HG02852 (cell line): ENCODE measurements at regions not wholly inside any gene's neighbourhood (a gene's known extent, or its start where the extent isn't known, plus 50 kb on each side); places are given as distances from the start of the nearest gene placed in this dataset.
"Not testable (repeated sequence)": the region's sequence is repeated elsewhere in the genome, so short reads cannot be mapped to it uniquely, and the experiment has no call there.

Experiments
- ATAC-seq: cut with Tn5 transposase; IDR thresholded peaks from one replicate; pipeline ENCODE4 v1.9.1; 2021; ENCODE audit warnings: mild to moderate bottlenecking, moderate library complexity; ENCODE audit not compliant: unreplicated experiment

- ATAC-seq: no peak
Observed at GRCh38 chr12:95358111-95359083, 115.6 kb upstream of the METAP2 start.

GRCh38 chr12:95365912-95366311, 108.0 kb upstream of the METAP2 start:
- ATAC-seq: no peak

- no peak for ATAC-seq
Observed at GRCh38 chr12:95368931-95369330, 105.0 kb upstream of the METAP2 start.

DNA sequence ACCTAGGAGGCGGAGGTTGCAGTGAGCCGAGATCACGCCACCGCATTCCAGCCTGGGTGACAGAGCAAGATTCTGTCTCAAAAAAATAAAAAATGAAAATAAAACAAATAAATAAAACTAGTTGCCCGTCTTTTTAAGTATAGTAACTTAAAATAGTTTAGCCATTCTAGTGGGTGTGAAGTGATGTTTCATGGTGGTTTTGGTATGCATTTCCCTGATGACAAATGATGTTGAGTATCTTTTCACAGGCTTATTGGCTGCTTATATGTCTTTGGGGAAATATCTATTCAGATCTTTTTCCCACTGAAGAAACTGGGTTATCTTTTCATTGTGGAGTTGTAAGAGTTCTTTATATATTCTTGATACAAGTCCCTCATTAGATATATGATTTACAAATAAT, 102.4 kb upstream of the METAP2 start:
- ATAC-seq: no peak

- ATAC-seq: not testable (repeated sequence)
Observed at GRCh38 chr12:95379481-95379880, 94.5 kb upstream of the METAP2 start.

DNA sequence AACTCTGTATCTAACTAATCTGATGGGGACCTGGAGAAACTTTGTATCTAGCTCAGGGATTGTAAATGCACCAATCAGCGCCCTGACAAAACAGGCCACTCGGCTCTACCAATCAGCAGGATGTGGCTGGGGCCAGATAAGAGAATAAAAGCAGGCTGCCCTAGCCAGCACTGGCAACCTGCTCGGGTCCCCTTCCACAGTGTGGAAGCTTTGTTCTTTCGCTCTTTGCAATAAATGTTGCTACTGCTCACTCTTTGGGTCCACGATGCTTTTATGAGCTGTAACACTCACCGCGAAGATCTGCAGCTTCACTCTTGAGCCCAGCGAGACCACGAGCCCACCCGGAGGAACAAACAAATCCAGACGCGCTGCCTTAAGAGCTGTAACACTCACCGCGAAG, 93.6 kb upstream of the METAP2 start:
- not testable (repeated sequence) for ATAC-seq

DNA sequence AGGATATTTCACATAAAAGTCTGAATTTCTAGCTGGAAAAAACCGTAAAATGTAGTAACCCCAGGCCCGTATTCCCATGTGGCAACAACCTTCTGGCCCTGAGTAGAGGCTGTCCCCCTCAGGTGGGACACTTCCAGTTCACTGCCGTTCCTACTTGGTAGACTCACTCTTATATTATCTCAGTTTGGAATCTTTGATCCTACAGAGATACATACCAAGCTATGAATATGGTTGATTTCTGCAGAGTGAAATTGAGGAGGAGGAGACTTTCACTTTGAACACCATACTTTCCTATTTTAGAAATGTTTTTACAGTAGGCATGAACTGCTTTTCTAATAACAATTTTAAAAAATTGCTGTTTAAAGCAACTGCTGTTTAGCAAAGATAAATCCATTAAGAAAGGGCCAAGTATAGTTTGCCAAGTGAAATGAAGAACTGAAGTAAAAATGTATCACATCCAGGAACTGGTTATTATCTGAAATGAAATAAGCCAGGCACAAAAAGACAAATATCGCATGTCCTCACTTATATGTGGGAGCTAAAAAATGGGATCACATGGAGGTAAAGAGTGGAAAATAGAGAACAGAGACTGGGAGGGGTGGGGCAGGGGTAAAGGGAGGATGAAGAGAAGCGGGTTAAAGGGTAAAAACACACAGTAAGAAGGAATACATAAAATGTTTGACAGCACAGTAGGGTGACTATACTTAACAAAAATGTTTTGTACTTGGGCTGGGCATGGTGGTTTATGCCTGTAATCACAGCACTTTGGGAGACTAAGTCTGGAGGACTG, 92.8 kb upstream of the METAP2 start:
- ATAC-seq: no peak

- not testable (repeated sequence) for ATAC-seq
Observed at GRCh38 chr12:95383920-95384319, 90.0 kb upstream of the METAP2 start.

GRCh38 chr12:95384785-95385184, 89.2 kb upstream of the METAP2 start:
- no peak for ATAC-seq

DNA sequence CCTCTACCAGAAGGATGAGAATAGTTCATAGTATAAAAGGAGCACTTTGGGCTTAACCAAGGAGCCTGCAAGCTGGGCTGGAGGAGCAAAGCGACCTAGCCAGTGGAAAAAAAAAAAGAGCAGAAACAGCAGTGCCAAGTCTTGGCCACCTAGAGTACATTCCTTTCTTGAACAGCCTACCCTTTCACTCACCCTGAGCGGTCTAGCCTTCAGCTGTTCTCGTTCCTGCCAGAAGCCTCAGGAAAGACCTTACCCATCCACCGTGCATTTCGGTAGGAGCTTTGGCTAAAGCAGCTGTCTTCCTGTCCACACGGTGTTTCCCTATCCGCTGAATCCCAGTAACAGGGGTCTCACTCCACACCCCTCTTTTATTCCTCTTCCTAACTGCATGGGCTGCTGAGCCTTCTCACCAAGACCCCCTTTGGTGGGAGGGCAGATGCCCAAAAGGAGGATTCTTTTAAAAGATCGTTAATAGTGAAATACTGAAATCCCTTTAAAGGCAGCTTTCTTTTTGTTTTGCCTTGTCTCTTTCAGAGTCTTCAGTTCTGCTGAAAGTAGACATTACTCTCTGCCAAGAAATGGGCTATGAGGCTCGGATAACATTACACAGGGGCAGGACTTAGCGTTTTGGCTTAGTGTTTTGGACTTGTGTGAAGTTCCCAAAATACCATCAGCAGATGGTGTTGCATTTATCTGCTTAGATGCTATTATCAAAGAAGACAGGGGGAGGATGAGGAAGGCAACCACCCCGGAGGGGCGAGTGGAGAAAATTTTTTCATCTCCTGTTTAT, 88.5 kb upstream of the METAP2 start:
- ATAC-seq: no peak

DNA sequence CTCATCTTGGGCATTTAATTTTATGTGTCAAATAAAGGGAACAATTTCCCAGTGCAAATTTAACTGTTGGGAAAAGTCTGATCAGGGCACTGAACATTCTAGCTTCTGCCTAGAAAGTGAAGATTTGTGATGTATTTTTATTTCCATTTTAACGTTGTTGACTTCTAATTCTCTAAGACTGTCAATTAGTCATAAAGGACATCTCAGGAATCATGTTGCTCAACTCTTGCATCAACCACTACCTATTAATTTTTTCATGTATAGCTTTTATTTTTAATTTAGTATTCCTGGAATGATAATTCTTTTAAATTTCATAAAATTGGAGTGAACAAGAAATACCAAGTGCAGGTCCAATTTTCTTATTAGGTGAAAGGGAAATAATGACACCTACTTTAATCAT, 87.9 kb upstream of the METAP2 start:
- no peak for ATAC-seq

GRCh38 chr12:95388260-95388659, 85.7 kb upstream of the METAP2 start:
- not testable (repeated sequence) for ATAC-seq

- ATAC-seq: peak; percentile 59
Observed at GRCh38 chr12:95390192-95390591, 83.8 kb upstream of the METAP2 start.

DNA sequence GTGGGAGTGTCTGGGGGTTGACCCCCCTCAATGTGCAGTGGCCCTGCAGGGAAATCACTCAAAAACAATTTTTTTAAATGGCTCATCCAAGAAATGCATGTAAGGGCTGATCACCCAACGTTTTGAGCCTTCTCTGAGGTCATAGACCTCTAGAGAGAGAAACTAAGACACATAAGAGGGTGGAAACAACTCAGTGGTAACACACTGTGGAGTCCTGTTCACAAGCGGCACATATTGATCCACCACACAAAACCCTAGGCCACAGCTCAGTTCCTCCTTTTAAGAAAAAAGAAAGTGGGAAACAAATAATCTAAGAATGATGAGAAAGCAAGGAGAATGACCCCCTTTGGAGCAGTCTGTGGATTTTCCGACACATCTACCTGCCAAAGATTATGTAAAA, 83.0 kb upstream of the METAP2 start:
- peak; percentile 64 for ATAC-seq

GRCh38 chr12:95393191-95393790, 80.7 kb upstream of the METAP2 start:
- ATAC-seq: no peak

- ATAC-seq: no peak
Observed at GRCh38 chr12:95395696-95396095, 78.3 kb upstream of the METAP2 start.

DNA sequence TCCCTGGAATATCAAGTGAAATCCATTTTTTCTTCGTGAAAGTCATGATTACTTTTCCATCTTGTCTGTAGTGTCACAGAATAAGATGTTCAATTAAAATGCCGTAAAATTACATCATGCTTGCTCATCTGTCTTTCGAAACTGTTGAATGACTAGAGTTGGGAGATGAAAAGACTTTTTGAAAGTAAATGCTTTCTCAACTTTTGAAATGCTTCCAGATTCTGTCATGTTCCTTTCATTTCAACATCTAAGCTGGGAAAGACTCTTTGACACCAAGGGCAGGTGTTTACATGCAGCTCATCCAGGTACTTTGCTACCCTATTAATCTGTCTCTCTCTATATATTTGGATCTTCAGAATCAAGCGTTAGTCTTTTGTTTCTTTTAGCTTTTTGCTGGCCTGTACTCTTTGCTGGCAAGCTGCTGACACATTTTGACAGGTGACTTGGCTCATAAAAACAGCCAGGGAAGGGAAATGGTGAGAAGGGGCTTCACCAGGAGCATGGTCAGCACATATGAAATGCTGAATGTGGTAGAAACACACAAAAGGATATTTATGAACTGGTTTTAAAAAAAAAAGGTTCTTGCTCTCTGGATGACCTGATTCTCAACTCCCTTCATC, 77.0 kb upstream of the METAP2 start:
- no peak for ATAC-seq

DNA sequence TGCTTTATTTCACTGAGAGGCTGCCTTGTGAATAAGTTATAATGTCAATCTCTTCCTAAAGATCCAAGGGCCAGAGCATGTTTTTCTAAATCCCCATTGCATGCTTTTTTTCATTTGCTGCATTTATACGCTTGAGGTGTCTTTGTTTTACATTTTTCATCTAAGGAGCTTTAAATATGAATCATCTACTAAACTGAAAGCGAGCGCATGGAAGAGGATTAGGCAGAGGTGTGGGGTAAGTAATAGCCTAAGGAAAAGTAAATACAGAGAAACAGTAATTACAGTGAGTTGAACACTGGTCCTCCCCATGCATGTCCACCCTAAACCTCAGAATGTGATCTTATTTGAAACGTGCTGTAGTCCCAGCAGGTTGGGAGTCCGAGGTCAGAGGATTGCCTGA, 76.4 kb upstream of the METAP2 start:
- no peak for ATAC-seq

GRCh38 chr12:95402096-95402495, 71.9 kb upstream of the METAP2 start:
- no peak for ATAC-seq

GRCh38 chr12:95408201-95408600, 65.8 kb upstream of the METAP2 start:
- ATAC-seq: no peak
